GM12875 (cell line): ENCODE measurements at regions not wholly inside any gene's neighbourhood (a gene's known extent, or its start where the extent isn't known, plus 50 kb on each side); places are given as distances from the start of the nearest gene placed in this dataset.

Experiments used
- H3K4me3 ChIP-seq: one replicate; pipeline ENCODE4 v1.5.1; 2011; ENCODE audit warnings: low read depth, low read length, control low read depth
- TF ChIP-seq, protein P1 (sequence below): IDR thresholded peaks from 2 replicates; pipeline ENCODE4 v1.5.1; 2011; ENCODE audit warnings: low read depth, mild to moderate bottlenecking, control low read depth, inconsistent platforms, low read length, moderate library complexity, borderline replicate concordance; ENCODE audit not compliant: insufficient read depth

DNA sequence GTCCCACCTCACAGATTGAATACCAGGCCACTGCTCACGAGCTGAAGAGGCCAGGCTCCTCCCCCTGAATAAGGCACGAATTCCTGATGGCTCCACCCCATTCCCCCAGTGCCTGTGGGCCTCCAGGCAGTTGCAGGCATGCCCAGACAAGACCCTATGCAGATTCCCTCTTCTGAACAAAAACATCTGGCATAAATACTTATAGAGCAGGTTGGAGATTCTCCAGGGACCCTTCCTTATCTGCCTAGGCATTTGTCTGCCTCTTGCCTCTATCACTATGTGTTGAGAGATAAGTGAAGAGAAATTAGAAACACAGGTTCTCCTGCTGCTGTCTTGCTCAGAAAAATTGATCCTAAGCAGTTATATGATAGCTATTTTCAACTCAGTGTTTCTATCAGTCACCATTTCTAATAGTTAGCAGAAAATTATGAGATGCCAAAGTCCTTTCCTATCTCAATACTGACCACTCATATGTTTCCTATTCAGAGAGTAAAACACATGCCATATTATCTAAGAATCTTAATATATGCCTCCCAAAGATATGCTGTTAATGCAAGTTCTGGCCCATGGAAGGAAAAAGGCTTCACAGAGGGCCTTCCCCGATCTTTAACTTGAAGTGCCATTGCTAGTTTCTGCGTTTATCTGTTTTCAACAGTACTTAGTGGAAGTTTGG lies 364.0 kb downstream of the KCTD12 start:
- TF ChIP-seq, protein P1, sequence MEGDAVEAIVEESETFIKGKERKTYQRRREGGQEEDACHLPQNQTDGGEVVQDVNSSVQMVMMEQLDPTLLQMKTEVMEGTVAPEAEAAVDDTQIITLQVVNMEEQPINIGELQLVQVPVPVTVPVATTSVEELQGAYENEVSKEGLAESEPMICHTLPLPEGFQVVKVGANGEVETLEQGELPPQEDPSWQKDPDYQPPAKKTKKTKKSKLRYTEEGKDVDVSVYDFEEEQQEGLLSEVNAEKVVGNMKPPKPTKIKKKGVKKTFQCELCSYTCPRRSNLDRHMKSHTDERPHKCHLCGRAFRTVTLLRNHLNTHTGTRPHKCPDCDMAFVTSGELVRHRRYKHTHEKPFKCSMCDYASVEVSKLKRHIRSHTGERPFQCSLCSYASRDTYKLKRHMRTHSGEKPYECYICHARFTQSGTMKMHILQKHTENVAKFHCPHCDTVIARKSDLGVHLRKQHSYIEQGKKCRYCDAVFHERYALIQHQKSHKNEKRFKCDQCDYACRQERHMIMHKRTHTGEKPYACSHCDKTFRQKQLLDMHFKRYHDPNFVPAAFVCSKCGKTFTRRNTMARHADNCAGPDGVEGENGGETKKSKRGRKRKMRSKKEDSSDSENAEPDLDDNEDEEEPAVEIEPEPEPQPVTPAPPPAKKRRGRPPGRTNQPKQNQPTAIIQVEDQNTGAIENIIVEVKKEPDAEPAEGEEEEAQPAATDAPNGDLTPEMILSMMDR: no peak
- H3K4me3 ChIP-seq: no peak overlapping the region

DNA sequence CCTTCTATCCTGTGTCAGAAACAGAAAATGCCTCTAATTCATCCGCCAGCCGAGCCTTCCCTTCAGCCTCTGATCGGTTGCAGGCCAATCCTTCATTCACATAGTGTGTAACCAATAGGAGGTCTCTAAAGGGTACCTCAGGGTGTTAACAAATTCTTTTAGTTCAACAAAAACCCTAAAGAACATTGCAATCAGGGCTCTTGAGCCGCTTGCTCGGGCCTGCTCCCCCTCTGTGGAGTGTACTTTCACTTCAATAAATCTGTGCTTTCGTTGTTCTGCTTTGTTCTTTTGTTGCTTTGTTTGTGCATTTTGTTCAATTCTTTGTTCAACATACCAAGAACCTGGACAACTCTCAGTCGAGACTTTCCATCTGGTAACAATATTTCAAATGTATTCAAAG lies 366.5 kb downstream of the KCTD12 start:
- TF ChIP-seq, protein P1: no peak
- H3K4me3 ChIP-seq: no peak overlapping the region

DNA sequence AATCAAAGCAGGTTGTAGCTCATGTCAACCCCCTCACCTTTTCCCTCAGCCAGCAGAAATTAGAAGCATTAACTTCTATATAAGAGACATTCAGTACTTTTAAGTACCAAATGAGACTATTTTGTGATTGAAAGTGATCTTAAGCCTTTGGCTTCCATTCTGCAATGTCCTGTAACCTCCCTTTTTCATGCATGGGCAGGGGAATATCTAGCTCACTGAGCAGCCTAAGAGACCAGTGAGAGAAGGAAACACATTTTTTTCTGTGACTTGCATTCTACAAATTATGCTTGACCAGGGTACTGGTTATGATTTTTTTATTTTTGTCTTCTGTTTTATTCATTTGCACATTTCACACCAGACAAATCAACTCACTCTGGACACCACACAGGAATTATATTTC lies 369.6 kb downstream of the KCTD12 start:
- TF ChIP-seq, protein P1: no peak
- H3K4me3 ChIP-seq: no peak overlapping the region

DNA sequence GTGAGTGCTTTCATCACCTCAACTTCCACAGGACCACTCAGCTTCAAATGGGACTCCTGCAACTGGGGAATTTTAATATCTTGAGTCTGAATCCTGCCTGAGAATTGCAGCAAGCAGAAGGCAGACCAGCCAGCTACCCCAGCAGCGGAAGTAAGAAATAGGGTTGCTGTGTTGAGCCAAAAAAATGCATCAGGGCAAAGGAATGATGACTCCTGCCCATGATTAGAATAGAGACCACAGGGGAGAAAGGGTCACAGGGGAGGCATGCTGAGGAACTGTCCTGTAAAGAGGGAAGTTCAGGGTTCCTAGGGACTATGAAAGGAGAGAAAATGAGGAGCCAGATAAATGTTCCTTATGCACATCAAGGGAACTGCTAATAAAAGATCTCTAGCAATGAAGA lies 370.2 kb downstream of the KCTD12 start:
- H3K4me3 ChIP-seq: no peak overlapping the region
- TF ChIP-seq, protein P1: no peak

DNA sequence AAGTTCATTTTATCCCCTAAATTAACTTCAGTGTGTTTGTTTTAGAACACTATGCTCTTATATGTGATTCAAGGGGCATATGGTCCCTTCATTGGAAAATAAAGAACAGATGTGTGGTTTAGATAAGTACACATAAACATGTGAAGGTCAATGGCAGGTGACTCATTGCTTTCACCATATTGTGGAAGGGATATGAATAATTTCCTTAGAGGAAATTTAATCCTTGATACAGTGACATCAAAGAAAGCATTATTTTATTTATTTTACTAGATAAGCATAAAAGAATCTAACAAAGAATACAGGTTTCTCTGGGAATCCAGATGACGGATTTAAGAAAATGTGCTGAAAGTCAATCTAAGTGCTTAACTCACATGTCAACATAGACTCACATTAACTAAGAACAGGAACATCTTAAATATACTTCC lies 373.5 kb downstream of the KCTD12 start:
- TF ChIP-seq, protein P1: no peak
- no peak overlapping the region for H3K4me3 ChIP-seq

DNA sequence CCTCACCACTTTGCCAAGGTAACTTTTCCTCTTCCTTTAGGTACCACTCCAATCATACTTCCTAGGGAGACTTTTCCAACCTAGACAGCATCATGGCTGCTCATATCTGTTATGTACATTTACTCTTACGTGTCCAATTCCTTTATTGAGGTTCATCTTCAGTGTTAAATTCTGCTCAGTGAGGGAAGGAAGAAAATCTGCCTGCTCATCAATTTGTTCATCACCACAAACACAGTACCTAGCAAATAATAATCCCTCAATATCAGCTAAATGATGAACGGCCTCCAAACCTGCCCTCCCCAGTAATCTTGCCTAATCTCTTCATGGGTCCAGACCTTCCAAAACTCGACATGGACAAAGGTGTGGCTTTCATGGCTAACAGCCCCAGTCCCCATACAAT lies 380.8 kb downstream of the KCTD12 start:
- TF ChIP-seq, protein P1: no peak

DNA sequence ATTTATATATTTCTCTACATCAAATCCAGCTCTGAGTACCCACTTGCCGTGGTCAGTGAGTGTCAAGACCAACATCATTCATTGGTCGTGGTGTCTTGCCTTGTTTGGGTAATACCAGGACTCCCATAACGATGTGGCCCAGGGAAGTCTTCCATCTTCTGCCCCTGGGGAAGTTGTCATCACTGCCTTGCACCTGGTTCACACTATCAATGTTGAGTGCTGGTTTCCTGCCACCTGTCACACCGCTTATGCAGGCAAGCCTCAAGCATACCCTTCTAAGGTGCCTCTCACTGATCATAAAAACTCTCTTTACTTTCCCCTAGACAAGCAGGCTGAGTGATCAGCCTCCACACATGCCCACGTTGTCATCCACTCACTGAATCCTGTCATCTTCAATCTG lies 382.4 kb downstream of the KCTD12 start:
- no peak overlapping the region for H3K4me3 ChIP-seq
- TF ChIP-seq, protein P1: no peak

More for the DNA sequence above, 380.8 kb downstream of the KCTD12 start:
- no peak overlapping the region for H3K4me3 ChIP-seq
